Neural cell (in vitro differentiated cells): ENCODE measurements at regions not wholly inside any gene's neighbourhood (a gene's known extent, or its start where the extent isn't known, plus 50 kb on each side); places are given as distances from the start of the nearest gene placed in this dataset.

ENCODE experiments used
- H2AFZ ChIP-seq: fragments of 200-600, 300-800 bp; sonication (generic), shearing (Covaris generic); 2 replicates; pipeline ENCODE4 v1.6.0; 2014; ENCODE audit warnings: low read depth, mild to moderate bottlenecking, antibody characterized with exemption, low read length, moderate library complexity
- H3F3A ChIP-seq: fragments of 200-600 bp; shearing (Covaris generic); 2 replicates; pipeline ENCODE4 v1.6.1; 2016; ENCODE audit warnings: mild to moderate bottlenecking, moderate library complexity, mixed read lengths, antibody characterized with exemption, low read length; ENCODE audit not compliant: insufficient read depth, poor library complexity, severe bottlenecking
- H3K27ac ChIP-seq: fragments of 200-600, 300-800 bp; sonication (generic), shearing (Covaris generic); 2 replicates; pipeline ENCODE4 v1.5.1; 2014; ENCODE audit warnings: mild to moderate bottlenecking, low read length, moderate library complexity
- H3K27me3 ChIP-seq: fragments of 300-800, 200-600 bp; sonication (generic), shearing (Covaris generic); 2 replicates; pipeline ENCODE4 v1.6.0; 2014; ENCODE audit warnings: mild to moderate bottlenecking, low read depth, low read length, moderate library complexity; ENCODE audit not compliant: insufficient read depth
- H3K36me3 ChIP-seq: fragments of 300-800, 200-600 bp; sonication (generic), shearing (Covaris generic); 2 replicates; pipeline ENCODE4 v1.5.1; 2014; ENCODE audit warnings: mild to moderate bottlenecking, antibody characterized with exemption, low read length, moderate library complexity; ENCODE audit not compliant: insufficient read depth
- H3K4me2 ChIP-seq: fragments of 300-800, 200-600 bp; sonication (generic), shearing (Covaris generic); 2 replicates; pipeline ENCODE4 v1.6.0; 2014; ENCODE audit warnings: mild to moderate bottlenecking, low read length
- H3K4me3 ChIP-seq: fragments of 300-800, 200-600 bp; sonication (generic), shearing (Covaris generic); 2 replicates; pipeline ENCODE4 v1.5.1; 2014; ENCODE audit warnings: mild to moderate bottlenecking, low read length, moderate library complexity
- H3K79me2 ChIP-seq: fragments of 200-600 bp; shearing (Covaris generic); replicated peaks from 2 replicates; pipeline ENCODE4 v1.6.0; 2014; ENCODE audit warnings: mild to moderate bottlenecking, low read length, moderate library complexity; ENCODE audit not compliant: insufficient read depth
- H3K9ac ChIP-seq: fragments of 300-800, 200-600 bp; sonication (generic), shearing (Covaris generic); 2 replicates; pipeline ENCODE4 v1.6.1; 2016; ENCODE audit warnings: mild to moderate bottlenecking, low read length, mixed read lengths
- H3K9me2 ChIP-seq: fragments of 200-600 bp; shearing (Covaris generic); 2 replicates; pipeline ENCODE4 v1.6.1; 2016; ENCODE audit warnings: mild to moderate bottlenecking, low read length, mixed read lengths; ENCODE audit not compliant: insufficient read depth
- H3K9me3 ChIP-seq: fragments of 200-600, 300-800 bp; sonication (generic), shearing (Covaris generic); 2 replicates; pipeline ENCODE4 v1.6.1; 2016; ENCODE audit warnings: mild to moderate bottlenecking, mixed run types, low read length, moderate library complexity, mixed read lengths
- H4K20me1 ChIP-seq: fragments of 200-600 bp; shearing (Covaris generic); 2 replicates; pipeline ENCODE4 v1.6.1; 2016; ENCODE audit warnings: mild to moderate bottlenecking, mixed run types; ENCODE audit not compliant: insufficient read depth
- CTCF ChIP-seq: fragments of 450-650 bp; IDR thresholded peaks from 2 replicates; pipeline ENCODE4 v1.5.1; 2014; ENCODE audit warnings: antibody characterized with exemption, mild to moderate bottlenecking, moderate library complexity; ENCODE audit not compliant: poor library complexity, severe bottlenecking
- EP300 ChIP-seq: fragments of 450-650 bp; conservative IDR thresholded peaks from 2 replicates; pipeline ENCODE4 v1.6.1; 2014; ENCODE audit warnings: antibody characterized with exemption, mild to moderate bottlenecking, moderate library complexity; ENCODE audit not compliant: poor library complexity, severe bottlenecking
- EZH2 ChIP-seq: fragments of 200-600, 300-800 bp; shearing (Covaris generic), sonication (generic); IDR thresholded peaks from 2 replicates; pipeline ENCODE4 v1.6.1; 2014; ENCODE audit warnings: antibody characterized with exemption, low read length, borderline replicate concordance, mild to moderate bottlenecking; ENCODE audit not compliant: insufficient read depth, poor library complexity, severe bottlenecking
- MXI1 ChIP-seq: fragments of 450-650 bp; conservative IDR thresholded peaks from 2 replicates; pipeline ENCODE4 v1.6.1; 2014; ENCODE audit warnings: antibody characterized with exemption, mild to moderate bottlenecking; ENCODE audit not compliant: poor library complexity, severe bottlenecking
- POLR2AphosphoS5 ChIP-seq: IDR thresholded peaks from 2 replicates; pipeline ENCODE4 v1.6.1; 2012
- RAD21 ChIP-seq: fragments of 450-650 bp; conservative IDR thresholded peaks from 2 replicates; pipeline ENCODE4 v1.6.1; 2014; ENCODE audit warnings: antibody characterized with exemption, mild to moderate bottlenecking, moderate library complexity
- SMC3 ChIP-seq: fragments of 450-650 bp; conservative IDR thresholded peaks from 2 replicates; pipeline ENCODE4 v1.6.1; 2014; ENCODE audit warnings: antibody characterized with exemption, mild to moderate bottlenecking, moderate library complexity; ENCODE audit not compliant: poor library complexity
- TAF1 ChIP-seq: IDR thresholded peaks from 2 replicates; pipeline ENCODE4 v1.6.1; 2012; ENCODE audit warnings: low read depth
- TF ChIP-seq, protein P1 (sequence below): IDR thresholded peaks from 2 replicates; pipeline ENCODE4 v1.6.1; 2012; ENCODE audit warnings: borderline replicate concordance

GRCh38 chr5:67375606-67376005 is 179.0 kb upstream of the CD180 start:
- Histone ChIP-seq H3K27me3 (no peaks in the 10 kb centered on the region), H2AFZ (no peak overlapping the region), H3K9me3 (no peaks in the 10 kb centered on the region), H3K9me2 (no peaks in the 10 kb centered on the region), H3K27ac (no peak overlapping the region), H3F3A (no peaks in the 10 kb centered on the region), H3K36me3 (no peaks in the 10 kb centered on the region), H4K20me1 (no peaks in the 10 kb centered on the region), H3K4me2 (no peak overlapping the region), H3K4me3 (no peak overlapping the region), H3K9ac (no peak overlapping the region), H3K79me2 (no peaks in the 10 kb centered on the region)
- TF ChIP-seq POLR2AphosphoS5 (no peak), MXI1 (no peak), EP300 (no peak), CTCF (no peak), RAD21 (no peak), EZH2 (no peak), SMC3 (no peak), TAF1 (no peak)
- TF ChIP-seq, protein P1, sequence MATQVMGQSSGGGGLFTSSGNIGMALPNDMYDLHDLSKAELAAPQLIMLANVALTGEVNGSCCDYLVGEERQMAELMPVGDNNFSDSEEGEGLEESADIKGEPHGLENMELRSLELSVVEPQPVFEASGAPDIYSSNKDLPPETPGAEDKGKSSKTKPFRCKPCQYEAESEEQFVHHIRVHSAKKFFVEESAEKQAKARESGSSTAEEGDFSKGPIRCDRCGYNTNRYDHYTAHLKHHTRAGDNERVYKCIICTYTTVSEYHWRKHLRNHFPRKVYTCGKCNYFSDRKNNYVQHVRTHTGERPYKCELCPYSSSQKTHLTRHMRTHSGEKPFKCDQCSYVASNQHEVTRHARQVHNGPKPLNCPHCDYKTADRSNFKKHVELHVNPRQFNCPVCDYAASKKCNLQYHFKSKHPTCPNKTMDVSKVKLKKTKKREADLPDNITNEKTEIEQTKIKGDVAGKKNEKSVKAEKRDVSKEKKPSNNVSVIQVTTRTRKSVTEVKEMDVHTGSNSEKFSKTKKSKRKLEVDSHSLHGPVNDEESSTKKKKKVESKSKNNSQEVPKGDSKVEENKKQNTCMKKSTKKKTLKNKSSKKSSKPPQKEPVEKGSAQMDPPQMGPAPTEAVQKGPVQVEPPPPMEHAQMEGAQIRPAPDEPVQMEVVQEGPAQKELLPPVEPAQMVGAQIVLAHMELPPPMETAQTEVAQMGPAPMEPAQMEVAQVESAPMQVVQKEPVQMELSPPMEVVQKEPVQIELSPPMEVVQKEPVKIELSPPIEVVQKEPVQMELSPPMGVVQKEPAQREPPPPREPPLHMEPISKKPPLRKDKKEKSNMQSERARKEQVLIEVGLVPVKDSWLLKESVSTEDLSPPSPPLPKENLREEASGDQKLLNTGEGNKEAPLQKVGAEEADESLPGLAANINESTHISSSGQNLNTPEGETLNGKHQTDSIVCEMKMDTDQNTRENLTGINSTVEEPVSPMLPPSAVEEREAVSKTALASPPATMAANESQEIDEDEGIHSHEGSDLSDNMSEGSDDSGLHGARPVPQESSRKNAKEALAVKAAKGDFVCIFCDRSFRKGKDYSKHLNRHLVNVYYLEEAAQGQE = no peak

GRCh38 chr5:67374378-67374777 is 177.8 kb upstream of the CD180 start:
- no peak overlapping the region for H3K4me2 ChIP-seq
- H3F3A ChIP-seq = no peaks in the 10 kb centered on the region
- H3K4me3 ChIP-seq = no peak overlapping the region
- H3K9ac ChIP-seq = no peak overlapping the region
- H3K9me2 ChIP-seq = no peaks in the 10 kb centered on the region
- no peaks in the 10 kb centered on the region for H3K9me3 ChIP-seq
- H3K27ac ChIP-seq = no peak overlapping the region
- H4K20me1 ChIP-seq = no peaks in the 10 kb centered on the region
- no peaks in the 10 kb centered on the region for H3K79me2 ChIP-seq
- H3K36me3 ChIP-seq = no peaks in the 10 kb centered on the region
- no peak overlapping the region for H2AFZ ChIP-seq
- no peaks in the 10 kb centered on the region for H3K27me3 ChIP-seq
- TF ChIP-seq POLR2AphosphoS5 (no peak), TAF1 (no peak), SMC3 (no peak), CTCF (no peak), RAD21 (no peak), EZH2 (no peak), MXI1 (no peak), EP300 (no peak)
- TF ChIP-seq, protein P1 = no peak
